GM23338 (cell line): ENCODE measurements at regions not wholly inside any gene's neighbourhood (a gene's known extent, or its start where the extent isn't known, plus 50 kb on each side); places are given as distances from the start of the nearest gene placed in this dataset.

Experiments
- ATAC-seq: fragments of 200-7000 bp; cut with Tn5 transposase; 3 replicates; pipeline ENCODE4 v1.9.1; 2020
- DNase-seq: peaks from one replicate; pipeline ENCODE4 v3.0.0-alpha.2; 2015; ENCODE audit warnings: low spot score
- H2AFZ ChIP-seq: fragments of 200-600 bp; sonication (generic); 2 replicates; pipeline ENCODE4 v1.8.0; 2016; ENCODE audit warnings: antibody characterized with exemption, mild to moderate bottlenecking, moderate library complexity
- H3F3A ChIP-seq: fragments of 200-600 bp; sonication (generic); replicated peaks from 2 replicates; pipeline ENCODE4 v1.8.0; 2017; ENCODE audit warnings: antibody characterized with exemption, mixed run types, low read depth
- H3K27ac ChIP-seq: fragments of 200-600 bp; sonication (generic); 2 replicates; pipeline ENCODE4 v1.6.1; 2016; ENCODE audit warnings: low read depth
- H3K27me3 ChIP-seq: fragments of 200-600 bp; sonication (generic); 2 replicates; pipeline ENCODE4 v1.8.0; 2016; ENCODE audit warnings: mild to moderate bottlenecking, mixed run types, moderate library complexity; ENCODE audit not compliant: insufficient read depth
- H3K36me3 ChIP-seq: fragments of 200-600 bp; sonication (generic); 2 replicates; pipeline ENCODE4 v1.8.0; 2016; ENCODE audit warnings: mild to moderate bottlenecking; ENCODE audit not compliant: insufficient read depth
- H3K4me1 ChIP-seq: fragments of 200-600 bp; sonication (generic); 2 replicates; pipeline ENCODE4 v1.8.0; 2016; ENCODE audit warnings: mild to moderate bottlenecking, moderate library complexity; ENCODE audit not compliant: insufficient read depth
- H3K4me2 ChIP-seq: fragments of 200-600 bp; sonication (generic); 2 replicates; pipeline ENCODE4 v1.7.1; 2017; ENCODE audit warnings: mixed run types
- H3K4me3 ChIP-seq: fragments of 200-600 bp; sonication (generic); 2 replicates; pipeline ENCODE4 v1.6.1; 2016; ENCODE audit warnings: mixed run types
- H3K79me2 ChIP-seq: fragments of 200-600 bp; sonication (generic); replicated peaks from 2 replicates; pipeline ENCODE4 v1.8.0; 2017; ENCODE audit warnings: mild to moderate bottlenecking; ENCODE audit not compliant: insufficient read depth
- H3K9me2 ChIP-seq: fragments of 200-600 bp; sonication (generic); 2 replicates; pipeline ENCODE4 v1.8.0; 2017; ENCODE audit not compliant: insufficient read depth
- H4K20me1 ChIP-seq: fragments of 200-600 bp; sonication (generic); replicated peaks from 2 replicates; pipeline ENCODE4 v1.8.0; 2017; ENCODE audit warnings: mild to moderate bottlenecking; ENCODE audit not compliant: insufficient read depth
- H3K27ac Mint-ChIP-seq: 2 replicates; pipeline ENCODE4 v1.8.0; 2020; ENCODE audit warnings: inconsistent platforms, mild to moderate bottlenecking, moderate library complexity, mixed read lengths
- H3K27me3 Mint-ChIP-seq: 3 replicates; pipeline ENCODE4 v1.8.0; 2022; ENCODE audit warnings: low read depth, mild to moderate bottlenecking, moderate library complexity, mixed read lengths, inconsistent platforms; ENCODE audit not compliant: insufficient read depth, poor library complexity
- H3K36me3 Mint-ChIP-seq: 3 replicates; pipeline ENCODE4 v1.8.0; 2021; ENCODE audit warnings: low read depth, mild to moderate bottlenecking, inconsistent platforms, moderate library complexity, mixed read lengths
- H3K4me1 Mint-ChIP-seq: 3 replicates; pipeline ENCODE4 v1.8.0; 2020; ENCODE audit warnings: mild to moderate bottlenecking, inconsistent platforms, mixed read lengths
- H3K4me3 Mint-ChIP-seq: 3 replicates; pipeline ENCODE4 v1.8.0; 2021; ENCODE audit warnings: moderate library complexity, mild to moderate bottlenecking, inconsistent platforms, mixed read lengths
- H3K9me3 Mint-ChIP-seq: 3 replicates; pipeline ENCODE4 v1.8.0; 2020; ENCODE audit warnings: moderate library complexity, mild to moderate bottlenecking, inconsistent platforms, mixed read lengths
- CREB1 ChIP-seq: fragments of 250-450 bp; sonication (Bioruptor Pico); IDR thresholded peaks from 2 replicates; pipeline ENCODE4 v1.5.0; 2020; ENCODE audit warnings: low read depth, mild to moderate bottlenecking, moderate library complexity
- EZH2 ChIP-seq: fragments of 200-600 bp; sonication (generic); IDR thresholded peaks from one replicate; pipeline ENCODE4 v1.8.0; 2017; ENCODE audit warnings: antibody characterized with exemption, mild to moderate bottlenecking, low read depth; ENCODE audit not compliant: unreplicated experiment
- EZH2phosphoT487 ChIP-seq: fragments of 200-600 bp; sonication (generic); IDR thresholded peaks from one replicate; pipeline ENCODE4 v1.8.1; 2018; ENCODE audit warnings: antibody characterized with exemption; ENCODE audit not compliant: unreplicated experiment
- JUNB ChIP-seq: IDR thresholded peaks from one replicate; pipeline ENCODE4 v1.6.1; 2016; ENCODE audit warnings: antibody characterized with exemption; ENCODE audit not compliant: unreplicated experiment
- NANOG ChIP-seq: IDR thresholded peaks from 2 replicates; pipeline ENCODE4 v1.6.1; 2016; ENCODE audit warnings: antibody characterized with exemption, borderline replicate concordance
- POLR2AphosphoS5 ChIP-seq: IDR thresholded peaks from 2 replicates; pipeline ENCODE4 v1.6.1; 2016; ENCODE audit warnings: antibody characterized with exemption, low read depth
- STAT1 ChIP-seq: IDR thresholded peaks from one replicate; pipeline ENCODE4 v1.6.1; 2016; ENCODE audit warnings: antibody characterized with exemption; ENCODE audit not compliant: unreplicated experiment
- ZNF114 ChIP-seq: fragments of 250-450 bp; sonication (Bioruptor Pico); IDR thresholded peaks from 2 replicates; pipeline ENCODE4 v1.5.0; 2020; ENCODE audit warnings: mild to moderate bottlenecking, moderate library complexity
- ZNF331 ChIP-seq: fragments of 250-450 bp; sonication (Bioruptor Pico); IDR thresholded peaks from 2 replicates; pipeline ENCODE4 v1.5.0; 2020; ENCODE audit warnings: low read depth, mild to moderate bottlenecking, moderate library complexity
- TF ChIP-seq, protein P1 (sequence below): IDR thresholded peaks from 2 replicates; pipeline ENCODE4 v1.6.1; 2016; ENCODE audit warnings: antibody characterized with exemption
- TF ChIP-seq, protein P2 (sequence below): IDR thresholded peaks from one replicate; pipeline ENCODE4 v1.6.1; 2018; ENCODE audit warnings: antibody characterized with exemption; ENCODE audit not compliant: unreplicated experiment
- TF ChIP-seq, protein P3 (sequence below): fragments of 250-450 bp; sonication (Bioruptor Pico); IDR thresholded peaks from 2 replicates; pipeline ENCODE4 v1.5.0; 2020; ENCODE audit warnings: mild to moderate bottlenecking, moderate library complexity
- TF ChIP-seq, protein P4 (sequence below), 2 experiments: fragments of 200-600 bp in 1 of 2; sonication (generic) in 1 of 2; conservative IDR thresholded peaks; 2 replicates each; pipeline versions ENCODE4 v1.5.1 to v1.6.1; 2016 to 2017; ENCODE audit warnings: antibody characterized with exemption in 2 of 2, low read depth in 2 of 2, mild to moderate bottlenecking in 2 of 2, moderate library complexity in 1 of 2

DNA sequence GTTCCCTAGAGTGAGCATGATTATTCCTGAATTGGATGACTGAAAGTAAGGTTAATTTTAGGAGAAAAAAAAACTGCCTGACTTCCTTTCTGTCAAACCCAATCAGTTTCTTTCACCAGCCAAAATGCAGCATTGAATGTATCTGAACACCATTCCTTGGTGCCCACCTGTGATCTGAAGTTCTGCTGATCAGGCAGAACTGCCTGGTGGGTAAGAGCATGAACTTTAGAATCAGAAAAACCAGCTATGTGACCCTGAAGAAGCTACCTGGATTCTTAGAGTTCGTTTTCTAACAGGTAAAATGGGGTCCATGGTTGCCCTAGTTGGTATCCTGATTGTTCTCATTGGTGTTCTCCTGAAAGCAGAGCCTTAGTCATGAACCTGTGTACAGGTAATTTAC, 506.9 kb downstream of the MED13L start:
- Histone ChIP-seq H3K36me3 (no peaks in the 10 kb centered on the region), H4K20me1 (no peaks in the 10 kb centered on the region), H3K27ac (no peak overlapping the region), H3K79me2 (no peaks in the 10 kb centered on the region), H3K4me1 (no peaks in the 10 kb centered on the region), H2AFZ (no peak overlapping the region), H3K27me3 (no peaks in the 10 kb centered on the region), H3K4me3 (no peak overlapping the region), H3K9me2 (peaks cover 3% of the 10 kb centered on the region; the same call in 1 of the 2 replicates), H3K4me2 (no peak overlapping the region), H3F3A (no peaks in the 10 kb centered on the region)
- peaks cover 5% of the 10 kb centered on the region; the same call in 1 of the 3 replicates for H3K9me3 Mint-ChIP-seq
- no peak for DNase-seq
- no peak for ATAC-seq
- no peak overlapping the region for H3K27ac Mint-ChIP-seq
- H3K4me3 Mint-ChIP-seq = no peak overlapping the region
- H3K4me1 Mint-ChIP-seq = no peaks in the 10 kb centered on the region
- no peaks in the 10 kb centered on the region for H3K36me3 Mint-ChIP-seq
- TF ChIP-seq, protein P1, sequence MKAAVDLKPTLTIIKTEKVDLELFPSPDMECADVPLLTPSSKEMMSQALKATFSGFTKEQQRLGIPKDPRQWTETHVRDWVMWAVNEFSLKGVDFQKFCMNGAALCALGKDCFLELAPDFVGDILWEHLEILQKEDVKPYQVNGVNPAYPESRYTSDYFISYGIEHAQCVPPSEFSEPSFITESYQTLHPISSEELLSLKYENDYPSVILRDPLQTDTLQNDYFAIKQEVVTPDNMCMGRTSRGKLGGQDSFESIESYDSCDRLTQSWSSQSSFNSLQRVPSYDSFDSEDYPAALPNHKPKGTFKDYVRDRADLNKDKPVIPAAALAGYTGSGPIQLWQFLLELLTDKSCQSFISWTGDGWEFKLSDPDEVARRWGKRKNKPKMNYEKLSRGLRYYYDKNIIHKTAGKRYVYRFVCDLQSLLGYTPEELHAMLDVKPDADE = no peak
- TF ChIP-seq ZNF114 (CRISPR knock-in tag) = no peak
- TF ChIP-seq EZH2phosphoT487 = no peak
- TF ChIP-seq JUNB = no peak
- no peak for TF ChIP-seq EZH2
- no peak for TF ChIP-seq POLR2AphosphoS5
- no peak for TF ChIP-seq ZNF331 (CRISPR knock-in tag)
- no peak for TF ChIP-seq CREB1
- no peak for TF ChIP-seq NANOG
- no peak for TF ChIP-seq STAT1
- TF ChIP-seq, protein P2, sequence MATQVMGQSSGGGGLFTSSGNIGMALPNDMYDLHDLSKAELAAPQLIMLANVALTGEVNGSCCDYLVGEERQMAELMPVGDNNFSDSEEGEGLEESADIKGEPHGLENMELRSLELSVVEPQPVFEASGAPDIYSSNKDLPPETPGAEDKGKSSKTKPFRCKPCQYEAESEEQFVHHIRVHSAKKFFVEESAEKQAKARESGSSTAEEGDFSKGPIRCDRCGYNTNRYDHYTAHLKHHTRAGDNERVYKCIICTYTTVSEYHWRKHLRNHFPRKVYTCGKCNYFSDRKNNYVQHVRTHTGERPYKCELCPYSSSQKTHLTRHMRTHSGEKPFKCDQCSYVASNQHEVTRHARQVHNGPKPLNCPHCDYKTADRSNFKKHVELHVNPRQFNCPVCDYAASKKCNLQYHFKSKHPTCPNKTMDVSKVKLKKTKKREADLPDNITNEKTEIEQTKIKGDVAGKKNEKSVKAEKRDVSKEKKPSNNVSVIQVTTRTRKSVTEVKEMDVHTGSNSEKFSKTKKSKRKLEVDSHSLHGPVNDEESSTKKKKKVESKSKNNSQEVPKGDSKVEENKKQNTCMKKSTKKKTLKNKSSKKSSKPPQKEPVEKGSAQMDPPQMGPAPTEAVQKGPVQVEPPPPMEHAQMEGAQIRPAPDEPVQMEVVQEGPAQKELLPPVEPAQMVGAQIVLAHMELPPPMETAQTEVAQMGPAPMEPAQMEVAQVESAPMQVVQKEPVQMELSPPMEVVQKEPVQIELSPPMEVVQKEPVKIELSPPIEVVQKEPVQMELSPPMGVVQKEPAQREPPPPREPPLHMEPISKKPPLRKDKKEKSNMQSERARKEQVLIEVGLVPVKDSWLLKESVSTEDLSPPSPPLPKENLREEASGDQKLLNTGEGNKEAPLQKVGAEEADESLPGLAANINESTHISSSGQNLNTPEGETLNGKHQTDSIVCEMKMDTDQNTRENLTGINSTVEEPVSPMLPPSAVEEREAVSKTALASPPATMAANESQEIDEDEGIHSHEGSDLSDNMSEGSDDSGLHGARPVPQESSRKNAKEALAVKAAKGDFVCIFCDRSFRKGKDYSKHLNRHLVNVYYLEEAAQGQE = no peak
- TF ChIP-seq, protein P3, sequence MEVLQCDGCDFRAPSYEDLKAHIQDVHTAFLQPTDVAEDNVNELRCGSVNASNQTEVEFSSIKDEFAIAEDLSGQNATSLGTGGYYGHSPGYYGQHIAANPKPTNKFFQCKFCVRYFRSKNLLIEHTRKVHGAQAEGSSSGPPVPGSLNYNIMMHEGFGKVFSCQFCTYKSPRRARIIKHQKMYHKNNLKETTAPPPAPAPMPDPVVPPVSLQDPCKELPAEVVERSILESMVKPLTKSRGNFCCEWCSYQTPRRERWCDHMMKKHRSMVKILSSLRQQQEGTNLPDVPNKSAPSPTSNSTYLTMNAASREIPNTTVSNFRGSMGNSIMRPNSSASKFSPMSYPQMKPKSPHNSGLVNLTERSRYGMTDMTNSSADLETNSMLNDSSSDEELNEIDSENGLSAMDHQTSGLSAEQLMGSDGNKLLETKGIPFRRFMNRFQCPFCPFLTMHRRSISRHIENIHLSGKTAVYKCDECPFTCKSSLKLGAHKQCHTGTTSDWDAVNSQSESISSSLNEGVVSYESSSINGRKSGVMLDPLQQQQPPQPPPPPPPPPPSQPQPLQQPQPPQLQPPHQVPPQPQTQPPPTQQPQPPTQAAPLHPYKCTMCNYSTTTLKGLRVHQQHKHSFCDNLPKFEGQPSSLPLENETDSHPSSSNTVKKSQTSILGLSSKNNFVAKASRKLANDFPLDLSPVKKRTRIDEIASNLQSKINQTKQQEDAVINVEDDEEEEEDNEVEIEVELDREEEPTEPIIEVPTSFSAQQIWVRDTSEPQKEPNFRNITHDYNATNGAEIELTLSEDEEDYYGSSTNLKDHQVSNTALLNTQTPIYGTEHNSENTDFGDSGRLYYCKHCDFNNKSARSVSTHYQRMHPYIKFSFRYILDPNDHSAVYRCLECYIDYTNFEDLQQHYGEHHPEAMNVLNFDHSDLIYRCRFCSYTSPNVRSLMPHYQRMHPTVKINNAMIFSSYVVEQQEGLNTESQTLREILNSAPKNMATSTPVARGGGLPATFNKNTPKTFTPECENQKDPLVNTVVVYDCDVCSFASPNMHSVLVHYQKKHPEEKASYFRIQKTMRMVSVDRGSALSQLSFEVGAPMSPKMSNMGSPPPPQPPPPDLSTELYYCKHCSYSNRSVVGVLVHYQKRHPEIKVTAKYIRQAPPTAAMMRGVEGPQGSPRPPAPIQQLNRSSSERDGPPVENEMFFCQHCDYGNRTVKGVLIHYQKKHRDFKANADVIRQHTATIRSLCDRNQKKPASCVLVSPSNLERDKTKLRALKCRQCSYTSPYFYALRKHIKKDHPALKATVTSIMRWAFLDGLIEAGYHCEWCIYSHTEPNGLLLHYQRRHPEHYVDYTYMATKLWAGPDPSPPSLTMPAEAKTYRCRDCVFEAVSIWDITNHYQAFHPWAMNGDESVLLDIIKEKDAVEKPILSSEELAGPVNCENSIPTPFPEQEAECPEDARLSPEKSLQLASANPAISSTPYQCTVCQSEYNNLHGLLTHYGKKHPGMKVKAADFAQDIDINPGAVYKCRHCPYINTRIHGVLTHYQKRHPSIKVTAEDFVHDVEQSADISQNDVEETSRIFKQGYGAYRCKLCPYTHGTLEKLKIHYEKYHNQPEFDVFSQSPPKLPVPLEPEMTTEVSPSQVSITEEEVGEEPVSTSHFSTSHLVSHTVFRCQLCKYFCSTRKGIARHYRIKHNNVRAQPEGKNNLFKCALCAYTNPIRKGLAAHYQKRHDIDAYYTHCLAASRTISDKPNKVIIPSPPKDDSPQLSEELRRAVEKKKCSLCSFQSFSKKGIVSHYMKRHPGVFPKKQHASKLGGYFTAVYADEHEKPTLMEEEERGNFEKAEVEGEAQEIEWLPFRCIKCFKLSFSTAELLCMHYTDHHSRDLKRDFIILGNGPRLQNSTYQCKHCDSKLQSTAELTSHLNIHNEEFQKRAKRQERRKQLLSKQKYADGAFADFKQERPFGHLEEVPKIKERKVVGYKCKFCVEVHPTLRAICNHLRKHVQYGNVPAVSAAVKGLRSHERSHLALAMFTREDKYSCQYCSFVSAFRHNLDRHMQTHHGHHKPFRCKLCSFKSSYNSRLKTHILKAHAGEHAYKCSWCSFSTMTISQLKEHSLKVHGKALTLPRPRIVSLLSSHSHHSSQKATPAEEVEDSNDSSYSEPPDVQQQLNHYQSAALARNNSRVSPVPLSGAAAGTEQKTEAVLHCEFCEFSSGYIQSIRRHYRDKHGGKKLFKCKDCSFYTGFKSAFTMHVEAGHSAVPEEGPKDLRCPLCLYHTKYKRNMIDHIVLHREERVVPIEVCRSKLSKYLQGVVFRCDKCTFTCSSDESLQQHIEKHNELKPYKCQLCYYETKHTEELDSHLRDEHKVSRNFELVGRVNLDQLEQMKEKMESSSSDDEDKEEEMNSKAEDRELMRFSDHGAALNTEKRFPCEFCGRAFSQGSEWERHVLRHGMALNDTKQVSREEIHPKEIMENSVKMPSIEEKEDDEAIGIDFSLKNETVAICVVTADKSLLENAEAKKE (CRISPR knock-in tag) = no peak
- TF ChIP-seq, protein P4, sequence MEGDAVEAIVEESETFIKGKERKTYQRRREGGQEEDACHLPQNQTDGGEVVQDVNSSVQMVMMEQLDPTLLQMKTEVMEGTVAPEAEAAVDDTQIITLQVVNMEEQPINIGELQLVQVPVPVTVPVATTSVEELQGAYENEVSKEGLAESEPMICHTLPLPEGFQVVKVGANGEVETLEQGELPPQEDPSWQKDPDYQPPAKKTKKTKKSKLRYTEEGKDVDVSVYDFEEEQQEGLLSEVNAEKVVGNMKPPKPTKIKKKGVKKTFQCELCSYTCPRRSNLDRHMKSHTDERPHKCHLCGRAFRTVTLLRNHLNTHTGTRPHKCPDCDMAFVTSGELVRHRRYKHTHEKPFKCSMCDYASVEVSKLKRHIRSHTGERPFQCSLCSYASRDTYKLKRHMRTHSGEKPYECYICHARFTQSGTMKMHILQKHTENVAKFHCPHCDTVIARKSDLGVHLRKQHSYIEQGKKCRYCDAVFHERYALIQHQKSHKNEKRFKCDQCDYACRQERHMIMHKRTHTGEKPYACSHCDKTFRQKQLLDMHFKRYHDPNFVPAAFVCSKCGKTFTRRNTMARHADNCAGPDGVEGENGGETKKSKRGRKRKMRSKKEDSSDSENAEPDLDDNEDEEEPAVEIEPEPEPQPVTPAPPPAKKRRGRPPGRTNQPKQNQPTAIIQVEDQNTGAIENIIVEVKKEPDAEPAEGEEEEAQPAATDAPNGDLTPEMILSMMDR (conservative IDR thresholded peaks at IDR 0.05; ENCODE audit: low read depth in 2 of 2) = no peak
- peaks cover 5% of the 10 kb centered on the region for H3K27me3 Mint-ChIP-seq
